ENCODE measurements at regions not wholly inside any gene's neighbourhood (a gene's known extent, or its start where the extent isn't known, plus 50 kb on each side); places are given as distances from the start of the nearest gene placed in this dataset.

GRCh38 chr13:31663880-31664585, 75.3 kb upstream of the RXFP2 start:
- H3K27ac ChIP-seq: no peak overlapping the region
- no peak overlapping the region for H3K4me3 ChIP-seq

DNA sequence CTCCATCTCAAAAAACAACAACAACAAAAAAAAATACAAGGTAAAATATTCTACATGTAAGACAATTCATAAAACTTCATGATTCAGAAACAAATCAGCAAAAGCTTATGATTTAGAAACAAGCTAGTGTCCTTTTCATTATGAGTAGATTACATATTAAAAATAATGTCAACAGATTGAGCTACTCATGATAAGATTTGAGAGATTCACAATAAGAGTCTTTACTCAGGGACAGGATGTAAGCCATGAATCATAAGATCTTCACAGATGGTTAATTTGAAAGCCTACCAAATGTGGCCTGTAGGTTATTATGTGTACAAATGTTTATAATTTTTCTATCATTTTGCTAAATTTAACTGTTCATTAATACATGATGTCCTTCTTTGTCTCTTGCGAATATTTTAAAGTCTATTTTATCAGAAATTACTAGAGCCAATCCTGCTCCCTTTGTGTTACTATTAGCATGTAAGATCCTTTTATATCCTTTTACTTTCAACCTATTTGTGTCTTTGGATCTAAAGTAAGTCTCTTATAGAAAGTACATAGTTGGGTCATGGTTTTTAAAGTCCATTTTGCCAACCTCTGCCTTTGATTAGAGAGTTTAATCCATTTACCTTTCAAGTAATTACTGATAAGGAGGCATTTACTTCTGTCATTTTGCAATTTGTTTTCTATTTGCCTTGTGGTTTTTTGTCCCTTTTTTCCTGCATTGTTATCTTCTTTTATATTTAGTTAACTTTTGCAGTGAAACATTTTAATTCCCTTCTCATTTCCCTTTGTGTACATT, 68.3 kb upstream of the RXFP2 start:
- no peak overlapping the region for H3K4me3 ChIP-seq
- H3K27ac ChIP-seq: no peak overlapping the region

- no peak overlapping the region for H3K27ac ChIP-seq
- H3K4me3 ChIP-seq: no peak overlapping the region
These were observed 65.3 kb upstream of the RXFP2 start for GRCh38 chr13:31674051-31674450.

GRCh38 chr13:31675440-31675953, 63.8 kb upstream of the RXFP2 start:
- Histone ChIP-seq H3K27ac (peak overlapping the region in 1 of 21 experiments; percentile 8), H3K4me3 (no peak overlapping the region)

GRCh38 chr13:31681133-31681532, 58.2 kb upstream of the RXFP2 start:
- H3K27ac ChIP-seq: no peak overlapping the region
- H3K4me3 ChIP-seq: no peak overlapping the region

GRCh38 chr13:31684466-31684865, 54.9 kb upstream of the RXFP2 start:
- H3K27ac ChIP-seq: no peak overlapping the region
- no peak overlapping the region for H3K4me3 ChIP-seq

GRCh38 chr13:31686670-31687425, 52.5 kb upstream of the RXFP2 start:
- Histone ChIP-seq H3K27ac (peak overlapping the region in 1 of 21 experiments; percentile 37), H3K4me3 (no peak overlapping the region)
